Left forelimb (tissue), 1 donor: ENCODE measurements at regions not wholly inside any gene's neighbourhood (a gene's known extent, or its start where the extent isn't known, plus 50 kb on each side); places are given as distances from the start of the nearest gene placed in this dataset.
"Not testable (repeated sequence)": the region's sequence is repeated elsewhere in the genome, so short reads cannot be mapped to it uniquely, and the experiment has no call there.

ENCODE experiments used
- DNase-seq: peaks from one replicate; pipeline ENCODE4 v3.0.0-alpha.2; 2018; ENCODE audit warnings: low spot score

GRCh38 chrX:140163371-140164159, 198.2 kb upstream of the CXorf66 start:
- DNase-seq = no peak

GRCh38 chrX:140157611-140158010, 192.3 kb upstream of the CXorf66 start:
- no peak for DNase-seq

- DNase-seq = no peak
These were observed 191.8 kb upstream of the CXorf66 start for GRCh38 chrX:140157143-140157542.

- DNase-seq = no peak
These were observed 186.0 kb upstream of the CXorf66 start for GRCh38 chrX:140151316-140151715.

GRCh38 chrX:140149761-140150160, 184.4 kb upstream of the CXorf66 start:
- no peak for DNase-seq

- no peak for DNase-seq
These were observed 176.2 kb upstream of the CXorf66 start for GRCh38 chrX:140141444-140142029.

GRCh38 chrX:140138492-140138891, 173.2 kb upstream of the CXorf66 start:
- not testable (repeated sequence) for DNase-seq

- not testable (repeated sequence) for DNase-seq
These were observed 172.7 kb upstream of the CXorf66 start for GRCh38 chrX:140138065-140138464.

GRCh38 chrX:140132937-140133336, 167.6 kb upstream of the CXorf66 start:
- no peak for DNase-seq

GRCh38 chrX:140123446-140123845, 158.1 kb upstream of the CXorf66 start:
- DNase-seq = no peak

GRCh38 chrX:140114059-140114458, 148.7 kb upstream of the CXorf66 start:
- not testable (repeated sequence) for DNase-seq

GRCh38 chrX:140110081-140110650, 144.8 kb upstream of the CXorf66 start:
- no peak for DNase-seq

GRCh38 chrX:140104760-140105159, 139.4 kb upstream of the CXorf66 start:
- DNase-seq = no peak

GRCh38 chrX:140099221-140099620, 133.9 kb upstream of the CXorf66 start:
- DNase-seq = no peak

GRCh38 chrX:140092121-140092520, 126.8 kb upstream of the CXorf66 start:
- no peak for DNase-seq

- no peak for DNase-seq
These were observed 126.0 kb upstream of the CXorf66 start for GRCh38 chrX:140091125-140091886.

GRCh38 chrX:140090800-140091124, 125.4 kb upstream of the CXorf66 start:
- no peak for DNase-seq

GRCh38 chrX:140088438-140088837, 123.1 kb upstream of the CXorf66 start:
- DNase-seq = no peak

- no peak for DNase-seq
These were observed 122.6 kb upstream of the CXorf66 start for GRCh38 chrX:140087875-140088274.

GRCh38 chrX:140086691-140087090, 121.4 kb upstream of the CXorf66 start:
- DNase-seq = no peak

- DNase-seq = not testable (repeated sequence)
These were observed 109.5 kb upstream of the CXorf66 start for GRCh38 chrX:140074851-140075250.

- no peak for DNase-seq
These were observed 105.7 kb upstream of the CXorf66 start for GRCh38 chrX:140071037-140071436.
